Right renal cortex interstitium (tissue), 3 donors: ENCODE measurements at regions not wholly inside any gene's neighbourhood (a gene's known extent, or its start where the extent isn't known, plus 50 kb on each side); places are given as distances from the start of the nearest gene placed in this dataset.

ENCODE experiments used
- DNase-seq, 3 donors: peaks; one replicate each; pipeline ENCODE4 v3.0.0-alpha.2; 2013; ENCODE audit warnings: low read depth in 3 of 3, low spot score in 2 of 3

DNA sequence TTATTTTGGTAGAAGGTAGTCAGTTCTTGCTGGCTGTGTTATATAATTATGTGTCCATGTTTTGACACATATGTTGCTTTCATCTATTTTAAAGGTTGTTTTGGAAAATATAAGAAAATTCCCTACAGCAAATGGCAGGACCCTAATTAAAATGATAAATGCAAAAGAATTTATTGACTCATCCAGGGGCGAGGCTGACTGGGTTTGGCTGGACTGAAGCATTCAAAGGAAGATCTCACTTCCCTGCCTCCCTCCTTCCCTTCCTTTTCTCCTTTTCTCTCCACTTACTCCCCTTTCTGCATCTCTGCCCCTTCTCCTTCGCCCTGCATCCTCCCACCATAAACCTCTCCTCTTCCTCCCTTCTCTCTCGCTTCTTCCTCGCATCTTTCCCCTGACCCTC lies 129.6 kb downstream of the SNAPC1 start:
- no peak for DNase-seq

DNA sequence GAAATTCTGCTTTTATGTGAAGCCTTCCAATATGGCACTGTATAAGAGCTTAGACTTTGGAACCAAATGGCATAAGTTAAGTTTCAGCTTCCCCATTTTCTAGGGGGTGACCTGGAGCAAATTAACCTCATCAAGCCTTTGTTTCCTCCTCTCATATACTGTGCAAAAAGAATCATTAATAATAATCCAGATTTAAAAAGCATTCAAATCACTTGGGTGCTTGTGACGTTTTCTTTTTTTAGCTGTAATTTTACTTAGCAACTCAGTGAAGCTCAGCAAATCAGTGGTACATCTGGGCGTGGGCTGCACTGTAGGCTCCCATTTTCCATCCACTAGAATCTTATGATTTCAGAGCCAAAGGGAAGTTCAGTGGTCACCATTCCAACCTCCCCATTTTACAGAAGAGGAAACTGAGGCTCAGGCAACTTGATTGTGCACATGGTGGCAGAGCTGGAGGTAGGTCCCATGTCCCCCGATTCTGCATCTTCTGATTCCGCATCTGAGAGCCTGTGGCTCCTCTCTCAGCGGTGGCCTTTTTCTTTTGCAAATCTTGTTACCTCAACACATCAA lies 131.2 kb downstream of the SNAPC1 start:
- no peak for DNase-seq

DNA sequence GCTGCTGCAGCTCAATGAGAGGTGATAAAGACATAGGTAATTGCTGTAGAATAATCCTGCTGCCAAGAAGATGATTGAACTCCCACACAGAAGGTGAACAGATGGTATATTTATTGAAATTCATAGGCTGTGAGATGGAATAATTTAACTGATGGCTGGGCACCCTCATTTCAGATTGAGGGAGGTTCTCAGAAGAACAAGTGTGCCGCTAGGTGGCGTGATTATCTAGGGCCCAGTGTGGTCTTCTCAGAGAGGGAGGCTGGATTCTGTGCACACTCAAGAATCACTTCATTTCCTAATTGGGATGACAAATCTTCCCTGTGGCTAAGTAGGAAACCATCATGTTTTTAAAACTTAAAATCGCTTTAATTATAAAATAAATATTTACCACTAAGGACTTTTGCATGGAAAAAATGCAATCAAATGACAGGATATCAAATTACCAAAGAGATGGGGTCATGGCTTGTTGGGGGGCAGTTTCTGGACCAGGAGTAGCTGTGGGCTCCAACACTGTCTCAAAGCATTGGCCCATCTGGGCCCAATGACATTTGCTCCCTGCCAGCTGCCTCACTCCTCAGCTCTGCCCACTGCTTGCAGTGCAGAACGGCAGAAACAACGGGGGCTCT lies 132.3 kb downstream of the SNAPC1 start:
- DNase-seq: peak in 2 of 3 donors; percentile 21 to 25

DNA sequence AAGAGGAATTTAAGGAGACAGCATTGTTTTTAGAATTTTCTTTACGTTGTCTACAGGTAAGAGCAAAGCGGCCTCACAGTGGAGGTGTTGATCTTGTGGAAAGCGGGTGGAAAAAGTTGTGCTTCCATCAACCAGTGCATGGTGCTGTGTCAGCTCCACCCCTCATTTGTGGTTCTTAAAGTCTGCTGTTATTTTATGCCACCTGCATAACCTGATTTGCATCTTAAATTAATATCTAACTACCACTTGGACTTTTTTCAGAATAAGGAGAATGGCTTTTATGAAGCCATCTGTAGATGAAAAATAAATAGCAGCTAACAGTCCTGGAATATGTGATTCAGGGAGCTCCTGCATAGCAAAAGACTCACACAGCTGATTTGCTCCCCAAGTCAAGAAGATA lies 135.1 kb downstream of the SNAPC1 start:
- no peak for DNase-seq

DNA sequence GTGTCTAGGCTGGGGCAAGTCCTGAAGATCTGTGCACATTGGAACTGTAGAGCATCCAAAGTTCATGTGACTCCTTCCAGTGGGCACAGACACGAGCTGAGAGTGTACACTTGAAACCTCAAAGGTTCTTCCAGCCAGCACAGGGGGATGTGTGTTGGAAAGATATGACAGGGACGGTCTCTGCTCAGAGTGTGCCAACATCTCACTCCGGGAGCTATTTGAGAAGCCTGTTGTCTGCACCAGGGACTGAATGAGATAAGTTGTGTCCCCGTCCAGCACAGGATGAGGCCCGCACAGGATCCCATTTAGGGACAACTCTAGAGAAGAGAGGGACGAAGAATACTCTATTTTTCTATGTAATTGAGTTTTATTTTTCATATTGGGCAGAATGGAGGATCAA lies 136.3 kb downstream of the SNAPC1 start:
- no peak for DNase-seq

DNA sequence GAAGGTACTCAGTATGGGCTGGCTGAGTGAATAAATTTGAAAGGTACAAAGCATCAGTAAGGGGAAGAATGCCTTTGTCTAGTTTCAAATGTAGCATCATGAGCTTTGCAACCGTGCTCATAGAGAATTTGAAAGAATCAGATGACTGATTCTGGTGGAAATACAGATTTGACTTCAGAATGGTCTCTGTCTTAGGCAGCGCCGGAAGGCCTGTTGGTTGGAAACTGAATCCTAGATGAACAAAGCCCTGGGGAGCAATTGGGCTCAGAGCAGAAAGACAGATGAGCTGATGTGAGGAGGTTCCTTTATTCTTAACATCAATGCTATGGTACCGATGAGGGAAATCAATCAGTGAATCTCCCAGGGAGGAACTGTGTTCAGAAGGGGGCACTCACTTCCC lies 137.3 kb downstream of the SNAPC1 start:
- no peak for DNase-seq

DNA sequence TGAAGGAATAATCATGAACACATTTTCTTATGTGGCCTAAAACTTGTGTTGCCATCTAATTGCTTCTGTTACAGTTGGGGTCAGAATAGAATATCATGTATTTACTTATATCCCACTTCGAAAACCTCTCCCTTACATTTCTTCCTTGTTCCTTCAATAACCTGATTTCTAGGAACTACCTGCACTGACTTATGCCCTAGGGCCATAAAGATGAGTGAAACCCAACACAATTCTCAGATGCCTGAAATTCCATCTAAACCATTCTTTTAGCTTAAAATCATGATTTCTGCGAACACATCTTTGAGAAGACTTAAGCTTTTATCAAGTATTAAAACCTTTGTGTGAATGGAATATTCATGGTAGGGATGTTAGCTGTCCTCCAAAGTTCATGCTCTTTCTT lies 142.7 kb downstream of the SNAPC1 start:
- no peak for DNase-seq

DNA sequence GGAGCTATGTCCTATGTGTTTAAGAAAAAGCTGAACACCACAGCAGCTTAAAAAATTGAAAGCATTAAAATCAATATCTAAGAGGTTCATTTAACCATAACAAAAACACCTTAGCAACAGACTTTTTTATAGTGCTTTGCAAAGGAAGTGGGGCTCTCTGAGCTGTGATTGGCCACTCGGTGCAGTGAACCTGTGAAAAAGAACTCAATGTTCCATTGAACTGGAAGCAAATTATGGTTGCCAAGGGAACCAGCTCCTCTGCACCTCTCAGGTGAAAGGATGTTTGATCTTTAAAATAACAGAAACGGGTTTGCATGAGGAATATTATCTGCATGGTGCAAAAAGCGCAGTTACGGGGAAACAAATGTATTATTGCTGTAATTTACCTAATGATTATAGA lies 149.4 kb downstream of the SNAPC1 start:
- DNase-seq: no peak

DNA sequence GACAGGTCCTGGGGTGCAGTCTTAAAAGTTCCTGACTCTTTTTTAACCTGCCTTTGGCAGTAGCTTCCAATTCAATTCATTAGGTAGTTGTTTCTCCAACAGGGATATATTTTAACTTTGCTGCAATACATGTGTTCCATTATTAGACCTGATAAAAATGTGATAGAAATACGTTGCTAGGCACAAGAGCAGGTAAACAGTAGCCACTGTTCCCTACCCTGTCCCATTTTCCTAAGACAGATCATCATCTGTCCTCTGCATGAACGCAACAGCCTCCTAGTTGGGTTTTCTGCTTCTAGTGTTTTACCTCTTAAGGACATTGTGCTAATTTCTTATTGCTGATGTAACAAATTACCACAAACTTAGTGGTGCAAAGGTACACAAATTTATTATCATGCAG lies 156.8 kb downstream of the SNAPC1 start:
- DNase-seq: no peak

DNA sequence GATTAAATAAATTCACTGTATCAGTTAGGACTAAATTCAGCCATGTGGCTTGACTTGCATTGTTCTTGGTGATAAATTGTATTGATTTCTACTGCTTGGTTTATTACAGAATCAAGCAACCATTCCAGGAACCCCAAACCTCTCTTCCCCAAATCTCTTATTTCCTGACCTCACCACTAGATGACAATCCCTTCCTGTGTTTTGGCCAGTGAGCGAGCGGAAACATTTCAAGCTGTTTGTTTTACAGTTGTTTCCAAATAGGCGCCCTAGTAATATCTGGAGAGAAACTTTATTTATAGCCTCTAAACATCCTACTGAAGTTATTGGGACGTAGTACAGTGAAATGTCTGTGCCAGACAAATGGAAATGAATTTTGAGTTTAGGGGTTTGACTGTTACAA lies 161.1 kb downstream of the SNAPC1 start:
- DNase-seq: no peak

DNA sequence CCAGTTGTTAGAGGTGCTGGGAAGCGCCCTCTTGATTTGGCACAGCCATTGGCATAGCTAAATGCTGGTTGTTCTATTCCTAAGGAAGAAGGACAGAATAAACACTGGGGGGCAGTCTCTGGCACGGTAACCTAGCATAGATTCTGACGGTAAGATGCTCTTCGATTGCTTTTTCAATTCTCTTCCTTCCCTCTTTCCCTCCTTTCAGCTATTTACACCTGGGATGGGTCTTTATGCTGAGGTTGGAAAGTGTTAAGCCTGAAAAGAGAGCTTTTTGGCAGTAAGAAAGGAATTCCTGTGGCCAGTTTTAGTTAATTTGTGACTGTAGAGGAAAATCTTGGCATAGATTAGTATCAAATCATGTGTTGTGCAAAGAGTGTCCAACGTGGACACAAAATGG lies 162.8 kb downstream of the SNAPC1 start:
- DNase-seq: no peak

DNA sequence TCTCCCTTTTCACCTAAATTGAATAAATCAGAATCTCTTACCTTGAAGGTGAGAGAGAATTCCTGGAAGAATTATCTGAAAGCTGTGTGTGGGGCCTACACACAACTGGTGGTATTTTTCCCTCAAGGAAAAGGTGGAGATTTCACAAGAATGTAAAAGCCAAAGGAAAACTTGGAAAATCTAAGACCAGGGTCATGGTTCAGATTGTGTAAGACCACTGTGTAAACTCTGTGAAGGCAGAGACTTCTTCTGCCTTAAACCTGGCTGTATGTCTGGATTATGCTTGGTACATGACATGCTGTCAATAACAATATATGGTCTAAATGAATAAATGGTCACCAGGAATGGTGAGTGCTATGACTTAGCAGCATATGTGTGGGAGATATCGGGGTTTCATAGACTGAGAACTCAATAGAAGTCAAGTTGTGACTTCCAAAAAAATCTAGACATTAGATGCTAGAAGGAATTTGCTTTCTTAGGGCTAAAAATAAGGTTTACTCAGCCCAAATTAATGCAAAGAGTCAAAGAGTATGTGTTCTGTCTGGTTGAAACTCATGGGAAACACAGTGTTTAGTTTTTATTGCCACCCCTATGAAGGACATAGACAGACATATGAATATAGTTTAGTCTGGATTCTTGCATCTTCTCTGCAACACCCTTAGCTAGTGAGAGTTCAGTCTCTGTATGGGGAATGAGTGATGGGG lies 163.7 kb downstream of the SNAPC1 start:
- DNase-seq: no peak

DNA sequence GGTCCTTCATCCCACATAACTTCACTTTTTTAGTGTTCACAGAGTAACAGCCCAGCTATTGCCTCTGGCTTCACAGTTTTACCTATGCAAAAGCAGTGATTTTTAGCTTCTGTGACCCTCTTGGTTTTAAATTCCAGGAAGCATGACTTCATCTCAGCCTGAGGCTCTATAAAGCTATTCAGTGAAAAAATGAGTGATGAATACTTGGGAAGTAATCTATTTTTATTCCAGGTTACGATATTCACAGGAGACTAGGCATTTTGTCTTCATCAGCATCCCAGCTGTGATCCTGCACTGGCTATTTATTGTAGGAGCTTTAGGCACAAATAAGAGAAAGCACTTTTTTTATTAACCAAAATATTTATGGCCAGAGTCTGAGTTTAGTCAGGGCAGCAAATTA lies 164.8 kb downstream of the SNAPC1 start:
- no peak for DNase-seq

DNA sequence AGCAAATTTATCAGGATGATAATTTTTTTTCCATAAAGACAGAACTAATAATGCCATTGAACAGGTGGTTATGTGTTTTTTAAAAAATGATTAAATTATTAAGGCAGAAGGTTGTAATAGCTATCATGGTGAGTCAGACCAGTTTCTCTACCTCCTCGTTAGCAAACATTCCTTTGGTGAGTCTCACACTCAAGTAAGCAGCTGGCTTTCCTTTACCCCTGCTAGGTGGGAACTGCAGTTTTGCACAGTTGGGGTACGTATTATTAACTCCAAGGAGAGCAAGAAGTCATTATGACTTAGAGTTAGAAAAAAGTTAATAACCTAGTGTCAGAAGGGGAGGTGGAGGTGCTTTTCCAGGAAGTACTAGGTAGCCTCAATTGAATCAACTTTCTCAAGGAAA lies 165.3 kb downstream of the SNAPC1 start:
- no peak for DNase-seq

DNA sequence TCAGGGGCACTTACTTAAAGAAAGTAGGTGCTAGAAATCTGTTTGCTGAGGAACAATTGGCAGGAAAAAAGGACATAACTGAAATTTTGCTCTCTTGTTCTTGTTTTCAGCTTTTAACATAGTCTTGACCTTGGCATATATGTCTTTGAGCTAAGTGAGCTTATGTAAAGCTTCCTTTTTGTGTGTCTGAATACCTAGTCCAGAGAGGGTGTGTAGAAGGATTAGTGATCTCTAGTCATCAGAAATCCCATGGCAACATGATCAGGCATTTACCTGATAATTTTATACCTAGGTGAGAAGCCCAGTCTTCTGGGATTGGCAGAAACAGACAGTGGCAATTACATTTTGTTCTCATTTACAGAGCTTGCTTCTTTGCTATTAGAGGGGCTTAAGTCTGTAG lies 166.1 kb downstream of the SNAPC1 start:
- no peak for DNase-seq

DNA sequence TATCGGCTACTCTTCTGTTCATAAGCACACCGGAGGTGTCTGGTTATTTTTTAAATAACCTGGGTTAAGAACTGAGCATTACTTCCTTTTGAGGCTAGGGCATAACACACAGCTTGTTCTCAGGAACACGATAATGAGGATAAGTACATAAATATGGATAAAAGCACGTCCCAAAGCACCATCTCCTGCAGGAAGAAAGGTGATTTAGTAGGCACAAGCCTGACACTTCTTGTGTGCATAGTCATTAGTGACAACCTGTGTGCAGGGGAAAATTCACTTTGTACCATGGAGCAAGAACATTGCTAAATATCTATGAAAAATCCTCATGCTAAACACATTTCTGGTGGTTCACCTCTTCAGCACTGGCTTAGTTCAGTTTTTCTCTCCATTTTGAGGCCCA lies 166.5 kb downstream of the SNAPC1 start:
- DNase-seq: no peak

DNA sequence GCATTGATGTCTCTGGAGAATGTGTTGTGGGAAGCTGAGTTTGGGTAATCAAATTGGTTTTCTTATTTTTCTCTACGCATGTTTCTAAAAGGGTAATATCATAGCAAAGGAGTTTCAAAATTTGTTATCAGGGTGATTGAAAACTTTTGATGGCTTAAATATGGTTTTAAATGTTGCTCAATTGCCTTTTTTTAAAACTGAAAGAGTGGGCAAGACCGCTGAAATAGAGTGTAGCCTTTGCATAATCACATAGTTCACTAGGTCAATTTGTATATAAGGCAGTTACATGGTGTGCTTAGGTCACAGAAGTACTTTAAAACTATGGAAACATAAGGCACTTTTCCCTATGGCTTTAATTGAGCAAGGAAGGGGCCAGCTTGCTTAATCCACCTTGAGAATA lies 167.4 kb downstream of the SNAPC1 start:
- no peak for DNase-seq

DNA sequence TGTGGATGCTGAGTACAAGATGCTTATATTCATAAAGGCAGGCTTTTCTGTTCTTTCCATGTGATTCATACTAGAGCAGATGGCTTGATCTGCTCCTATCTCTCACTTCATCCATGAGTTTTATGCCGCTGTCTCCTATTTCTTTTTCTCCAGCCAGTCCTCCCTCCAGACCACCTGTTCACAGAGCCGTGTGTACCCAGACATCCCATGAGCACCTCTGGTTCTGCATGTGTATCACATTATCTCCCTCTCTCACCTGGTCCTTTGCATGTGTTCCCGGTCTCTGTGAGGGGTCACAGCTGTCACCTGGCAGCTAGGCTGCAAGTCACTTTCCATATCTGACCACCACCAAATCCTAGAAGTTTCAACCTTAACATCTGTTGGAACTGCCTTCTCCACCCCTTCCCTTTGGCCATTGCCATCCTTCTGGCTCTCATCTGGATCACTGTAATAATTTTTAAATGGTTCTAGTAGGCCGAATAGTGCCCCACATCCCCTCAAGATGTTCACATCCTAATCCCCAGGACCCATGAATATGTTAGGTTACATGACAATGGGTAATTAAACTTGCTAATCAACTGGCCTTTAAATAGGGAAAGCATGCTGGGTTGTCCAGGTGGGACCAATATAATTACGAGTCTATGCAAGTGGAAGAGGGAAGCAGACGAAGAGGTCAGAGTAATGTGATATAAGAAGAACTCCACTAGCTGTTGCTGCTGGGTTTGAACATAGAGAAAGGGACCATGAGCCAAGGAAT lies 168.1 kb downstream of the SNAPC1 start:
- no peak for DNase-seq

DNA sequence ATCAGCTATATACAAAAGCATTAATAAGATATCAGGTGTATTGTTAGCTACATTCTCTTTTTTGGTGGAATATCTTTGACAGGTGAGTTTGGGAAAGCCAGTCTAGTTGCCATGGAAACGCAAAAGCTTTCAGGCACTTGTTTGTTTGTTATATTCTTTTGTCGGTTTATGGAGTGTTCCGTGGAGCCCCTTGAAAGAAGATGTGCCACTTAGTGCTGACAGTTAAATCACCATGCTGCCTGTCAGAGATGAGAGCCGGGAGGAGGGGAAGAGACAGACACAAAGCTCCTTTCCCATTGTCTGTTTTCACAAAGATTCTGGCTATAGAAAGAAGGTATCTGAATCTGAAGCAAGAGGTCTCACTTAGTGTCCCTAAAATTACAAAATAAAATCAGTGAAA lies 170.8 kb downstream of the SNAPC1 start:
- DNase-seq: no peak

DNA sequence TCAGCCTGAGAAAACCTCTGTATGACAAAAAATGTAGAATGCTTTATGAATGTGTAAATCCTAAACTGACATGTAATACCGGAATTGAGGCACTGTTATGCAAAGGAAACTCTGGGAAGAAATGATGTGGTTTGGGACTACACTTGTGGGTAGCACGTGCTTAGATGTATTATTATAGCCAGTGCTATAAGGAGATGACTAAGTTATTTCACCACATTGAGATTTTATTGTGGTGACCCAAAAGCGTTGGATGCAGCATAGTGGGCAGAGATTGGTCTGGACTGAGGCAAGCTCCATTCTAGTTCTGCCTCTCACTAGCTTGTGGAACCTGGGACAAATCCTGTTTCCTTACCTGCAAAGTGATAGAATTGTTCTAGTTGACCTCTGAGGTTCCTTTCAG lies 172.2 kb downstream of the SNAPC1 start:
- no peak for DNase-seq

DNA sequence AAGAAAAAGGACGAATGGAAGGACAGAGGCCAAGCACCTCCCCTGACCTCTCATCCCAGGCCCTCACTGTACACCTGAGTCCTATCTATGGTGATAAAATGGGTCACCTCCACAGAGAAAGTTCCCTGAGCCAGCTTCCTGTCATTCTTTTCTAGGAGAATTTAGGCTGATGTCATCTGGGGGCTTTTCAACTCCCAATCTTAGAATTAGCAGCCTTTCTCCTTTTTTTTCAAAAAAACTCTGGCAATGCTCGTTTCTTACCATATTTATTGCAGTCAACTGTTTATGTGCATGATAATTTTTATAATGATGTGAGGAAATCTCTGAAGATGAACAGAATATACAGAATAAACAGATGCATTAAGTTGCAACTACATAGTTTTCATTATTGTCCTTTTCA lies 177.6 kb downstream of the SNAPC1 start:
- no peak for DNase-seq
